ENCODE measurements at regions not wholly inside any gene's neighbourhood (a gene's known extent, or its start where the extent isn't known, plus 50 kb on each side); places are given as distances from the start of the nearest gene placed in this dataset.

- Histone ChIP-seq H3K4me3 (no peak overlapping the region), H3K27me3 (no peaks in the 10 kb centered on the region), H3K27ac (no peak overlapping the region), H3K36me3 (no peaks in the 10 kb centered on the region), H3K4me1 (no peaks in the 10 kb centered on the region), H3K9me3 (no peaks in the 10 kb centered on the region)
- DNase-seq (ENCODE audit: low spot score in 2 of 2), result no peak
- no peak for TF ChIP-seq CTCF (IDR thresholded peaks at IDR 0.05)
- WGBS, result 74% methylated on average over 3 of the region's 3 CpGs
These were observed 126.0 kb upstream of the BOD1 start for GRCh38 chr5:173742432-173742816.

- H3K4me1 ChIP-seq, result no peaks in the 10 kb centered on the region
- no peaks in the 10 kb centered on the region for H3K9me3 ChIP-seq
- no peak for TF ChIP-seq CTCF (IDR thresholded peaks at IDR 0.05)
- no peak for TF ChIP-seq POLR2AphosphoS5 (IDR thresholded peaks at IDR 0.05)
- no peak for TF ChIP-seq POLR2A (IDR thresholded peaks at IDR 0.05)
- TF ChIP-seq EP300 (IDR thresholded peaks at IDR 0.05), result no peak
- no peaks in the 10 kb centered on the region for H3K36me3 ChIP-seq
- no peak overlapping the region for H3K4me3 ChIP-seq
- no peak for DNase-seq (ENCODE audit: low spot score in 2 of 2)
- no peaks in the 10 kb centered on the region for H3K27me3 ChIP-seq
- H3K27ac ChIP-seq, result no peak overlapping the region
- WGBS, result 93% methylated on average over 9 of the region's 9 CpGs
These were observed 127.3 kb upstream of the BOD1 start for GRCh38 chr5:173743641-173744343.

GRCh38 chr5:173744551-173744950 lies 128.1 kb upstream of the BOD1 start:
- no peaks in the 10 kb centered on the region for H3K36me3 ChIP-seq
- no peaks in the 10 kb centered on the region for H3K27me3 ChIP-seq
- TF ChIP-seq CTCF (IDR thresholded peaks at IDR 0.05) (no peak), POLR2A (IDR thresholded peaks at IDR 0.05) (no peak), POLR2AphosphoS5 (IDR thresholded peaks at IDR 0.05) (no peak), EP300 (IDR thresholded peaks at IDR 0.05) (no peak)
- H3K4me3 ChIP-seq, result no peak overlapping the region
- DNase-seq (ENCODE audit: low spot score in 2 of 2), result no peak
- 68% methylated on average over 8 of the region's 8 CpGs for whole genome bisulfite sequencing
- no peak overlapping the region for H3K27ac ChIP-seq
- no peaks in the 10 kb centered on the region for H3K4me1 ChIP-seq
- H3K9me3 ChIP-seq, result no peaks in the 10 kb centered on the region

- no peak overlapping the region for H3K4me3 ChIP-seq
- DNase-seq (ENCODE audit: low spot score in 2 of 2), result no peak
- TF ChIP-seq POLR2A (IDR thresholded peaks at IDR 0.05), result no peak
- no peak for TF ChIP-seq CTCF (IDR thresholded peaks at IDR 0.05)
- no peak for TF ChIP-seq POLR2AphosphoS5 (IDR thresholded peaks at IDR 0.05)
- TF ChIP-seq EP300 (IDR thresholded peaks at IDR 0.05), result no peak
- H3K27ac ChIP-seq, result no peak overlapping the region
- no peaks in the 10 kb centered on the region for H3K36me3 ChIP-seq
- no peaks in the 10 kb centered on the region for H3K4me1 ChIP-seq
- no peaks in the 10 kb centered on the region for H3K9me3 ChIP-seq
- WGBS, result 56% methylated on average over 4 of the region's 4 CpGs
- no peaks in the 10 kb centered on the region for H3K27me3 ChIP-seq
These were observed 128.7 kb upstream of the BOD1 start for GRCh38 chr5:173745123-173745522.

GRCh38 chr5:173745557-173745956 lies 129.1 kb upstream of the BOD1 start:
- no peaks in the 10 kb centered on the region for H3K4me1 ChIP-seq
- no peak for DNase-seq (ENCODE audit: low spot score in 2 of 2)
- no peak overlapping the region for H3K27ac ChIP-seq
- no peak overlapping the region for H3K4me3 ChIP-seq
- H3K36me3 ChIP-seq, result no peaks in the 10 kb centered on the region
- 79% methylated on average over 7 of the region's 7 CpGs for WGBS
- H3K9me3 ChIP-seq, result no peaks in the 10 kb centered on the region
- no peak for TF ChIP-seq EP300 (IDR thresholded peaks at IDR 0.05)
- no peak for TF ChIP-seq CTCF (IDR thresholded peaks at IDR 0.05)
- no peak for TF ChIP-seq POLR2A (IDR thresholded peaks at IDR 0.05)
- TF ChIP-seq POLR2AphosphoS5 (IDR thresholded peaks at IDR 0.05), result no peak
- H3K27me3 ChIP-seq, result no peaks in the 10 kb centered on the region

All from suprapubic skin (tissue), 4 donors.